ENCODE measurements at regions not wholly inside any gene's neighbourhood (a gene's known extent, or its start where the extent isn't known, plus 50 kb on each side); places are given as distances from the start of the nearest gene placed in this dataset.

DNA sequence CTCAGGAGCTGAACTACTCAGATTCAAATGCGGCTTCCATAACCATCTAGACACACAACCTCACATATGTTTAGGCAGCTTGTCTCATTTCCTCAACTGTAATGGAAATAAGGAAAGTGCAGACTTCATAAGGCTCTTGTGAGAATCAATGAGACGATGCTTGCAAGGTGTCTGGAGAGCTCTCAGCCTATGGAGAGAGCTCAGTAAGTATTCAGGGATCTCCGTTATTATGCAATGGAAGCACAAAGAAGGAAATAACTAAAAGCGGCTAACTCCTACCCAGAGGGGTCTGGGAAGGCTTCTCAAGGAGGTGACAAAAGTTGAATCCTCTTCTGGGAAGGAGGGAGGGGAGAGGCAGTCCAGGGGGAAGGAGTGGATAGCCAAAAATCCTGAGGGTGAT, 50.1 kb upstream of the LIPC start:
- intact Hi-C loops (cut with DNase I) = no loop called here
- 79% methylated on average over 4 of the region's 4 CpGs for WGBS (ENCODE audit: insufficient coverage, low coverage, low lambda C conversion rate, missing lambda C conversion rate)
- no peak for ATAC-seq

More for the DNA sequence above, 50.1 kb upstream of the LIPC start:
- TF ChIP-seq POLR2A (IDR thresholded peaks at IDR 0.05) = no peak
- no peak for TF ChIP-seq CTCF (IDR thresholded peaks at IDR 0.05)
- H3K4me1 ChIP-seq = peaks cover 0 to 17% (median 7%) of the 10 kb centered on the region in 4 donors
- DNase-seq = no peak
- no peaks in the 10 kb centered on the region for H3K36me3 ChIP-seq
- no peak overlapping the region for H3K4me3 ChIP-seq
- H3K27me3 ChIP-seq = no peaks in the 10 kb centered on the region
- no peaks in the 10 kb centered on the region for H3K9me3 ChIP-seq
- H3K27ac ChIP-seq = no peak overlapping the region
